Stimulated activated CD4-positive, alpha-beta T cell treated with anti-CD3 and anti-CD28 coated beads, TNF-alpha, amount 100 ng/mL, for 48 hours (primary cell): ENCODE measurements at regions not wholly inside any gene's neighbourhood (a gene's known extent, or its start where the extent isn't known, plus 50 kb on each side); places are given as distances from the start of the nearest gene placed in this dataset.
"Not testable (repeated sequence)": the region's sequence is repeated elsewhere in the genome, so short reads cannot be mapped to it uniquely, and the experiment has no call there.

Source experiments
- DNase-seq, 3 donors: peaks; one replicate each; pipeline ENCODE4 v3.0.0-alpha.2; 2020; ENCODE audit warnings: low read depth in 3 of 3

GRCh38 chr5:124179819-124180218 lies 566.6 kb downstream of the ZNF608 start:
- DNase-seq: no peak

GRCh38 chr5:124178050-124178449 lies 568.4 kb downstream of the ZNF608 start:
- DNase-seq: no peak

- no peak for DNase-seq
These were observed 569.7 kb downstream of the ZNF608 start for GRCh38 chr5:124176692-124177091.

GRCh38 chr5:124173386-124173785 lies 573.1 kb downstream of the ZNF608 start:
- no peak for DNase-seq

GRCh38 chr5:124172389-124173003 lies 573.9 kb downstream of the ZNF608 start:
- DNase-seq: no peak

GRCh38 chr5:124168093-124168492 lies 578.3 kb downstream of the ZNF608 start:
- DNase-seq: not testable (repeated sequence)

- no peak for DNase-seq
These were observed 583.5 kb downstream of the ZNF608 start for GRCh38 chr5:124162767-124163532.

GRCh38 chr5:124161266-124161665 lies 585.2 kb downstream of the ZNF608 start:
- no peak for DNase-seq

GRCh38 chr5:124160265-124160664 lies 586.2 kb downstream of the ZNF608 start:
- no peak for DNase-seq

- no peak for DNase-seq
These were observed 589.1 kb downstream of the ZNF608 start for GRCh38 chr5:124157320-124157719.

GRCh38 chr5:124156415-124156996 lies 589.9 kb downstream of the ZNF608 start:
- DNase-seq: no peak

- DNase-seq: no peak
These were observed 591.7 kb downstream of the ZNF608 start for GRCh38 chr5:124154714-124155113.

GRCh38 chr5:124153588-124153987 lies 592.9 kb downstream of the ZNF608 start:
- DNase-seq: no peak

GRCh38 chr5:124148574-124148973 lies 597.9 kb downstream of the ZNF608 start:
- no peak for DNase-seq

- DNase-seq: no peak
These were observed 606.4 kb downstream of the ZNF608 start for GRCh38 chr5:124140060-124140459.

GRCh38 chr5:124139477-124139876 lies 607.0 kb downstream of the ZNF608 start:
- DNase-seq: no peak

GRCh38 chr5:124136609-124137008 lies 609.8 kb downstream of the ZNF608 start:
- DNase-seq: no peak

GRCh38 chr5:124134941-124135340 lies 611.5 kb downstream of the ZNF608 start:
- DNase-seq: no peak

- no peak for DNase-seq
These were observed 613.0 kb downstream of the ZNF608 start for GRCh38 chr5:124133406-124133805.

- DNase-seq: no peak
These were observed 613.6 kb downstream of the ZNF608 start for GRCh38 chr5:124132843-124133242.

- no peak for DNase-seq
These were observed 615.0 kb downstream of the ZNF608 start for GRCh38 chr5:124131466-124131865.

- no peak for DNase-seq
These were observed 615.6 kb downstream of the ZNF608 start for GRCh38 chr5:124130816-124131215.

- no peak for DNase-seq
These were observed 616.9 kb downstream of the CSNK1G3 start for GRCh38 chr5:124128867-124129266.
